GM18907 (cell line): ENCODE measurements at regions not wholly inside any gene's neighbourhood (a gene's known extent, or its start where the extent isn't known, plus 50 kb on each side); places are given as distances from the start of the nearest gene placed in this dataset.
A peak's percentile ranks its signal among the peaks of the same experiment; 100 is the strongest.
"Not testable (repeated sequence)": the region's sequence is repeated elsewhere in the genome, so short reads cannot be mapped to it uniquely, and the experiment has no call there.

Source experiments
- ATAC-seq: cut with Tn5 transposase; IDR thresholded peaks from one replicate; pipeline ENCODE4 v1.9.1; 2021; ENCODE audit warnings: mild to moderate bottlenecking, moderate library complexity; ENCODE audit not compliant: unreplicated experiment

DNA sequence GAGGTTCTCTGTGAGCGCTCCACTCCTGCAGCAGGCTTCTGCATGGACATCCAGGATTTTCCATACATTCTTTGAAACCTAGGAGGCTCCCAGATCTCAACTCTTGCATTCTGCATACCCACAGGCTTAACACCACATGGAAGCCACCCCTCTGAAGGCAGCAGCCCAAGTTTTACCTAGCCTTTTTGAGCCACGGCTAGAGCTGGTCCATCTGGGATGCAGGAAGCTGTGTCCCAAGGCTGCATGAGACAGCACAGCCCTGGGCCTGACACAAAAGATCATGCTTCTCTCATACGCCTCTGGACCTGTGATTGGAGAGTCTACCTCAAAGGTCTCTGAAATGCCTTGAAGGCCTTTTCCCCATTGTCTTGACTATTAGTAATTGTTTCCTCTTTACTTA, 53.6 kb upstream of the RPRM start:
- no peak for ATAC-seq

GRCh38 chr2:153533803-153534202, 55.2 kb upstream of the RPRM start:
- not testable (repeated sequence) for ATAC-seq

DNA sequence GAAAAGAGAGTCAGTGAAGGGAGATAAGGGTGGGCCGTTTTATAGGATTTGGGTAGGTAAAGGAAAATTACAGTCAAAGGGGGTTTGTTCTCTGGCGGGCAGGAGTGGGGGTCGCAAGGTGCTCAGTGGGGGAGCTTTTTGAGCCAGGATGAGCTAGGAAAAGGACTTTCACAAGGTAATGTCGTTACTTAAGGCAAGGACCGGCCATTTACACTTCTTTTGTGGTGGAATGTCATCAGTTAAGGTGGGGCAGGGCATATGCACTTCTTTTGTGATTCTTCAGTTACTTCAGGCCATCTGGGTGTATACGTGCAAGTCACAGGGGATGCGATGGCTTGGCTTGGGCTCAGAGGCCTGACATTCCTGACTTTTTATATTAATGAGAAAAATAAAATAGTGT, 56.0 kb upstream of the RPRM start:
- ATAC-seq, result not testable (repeated sequence)

DNA sequence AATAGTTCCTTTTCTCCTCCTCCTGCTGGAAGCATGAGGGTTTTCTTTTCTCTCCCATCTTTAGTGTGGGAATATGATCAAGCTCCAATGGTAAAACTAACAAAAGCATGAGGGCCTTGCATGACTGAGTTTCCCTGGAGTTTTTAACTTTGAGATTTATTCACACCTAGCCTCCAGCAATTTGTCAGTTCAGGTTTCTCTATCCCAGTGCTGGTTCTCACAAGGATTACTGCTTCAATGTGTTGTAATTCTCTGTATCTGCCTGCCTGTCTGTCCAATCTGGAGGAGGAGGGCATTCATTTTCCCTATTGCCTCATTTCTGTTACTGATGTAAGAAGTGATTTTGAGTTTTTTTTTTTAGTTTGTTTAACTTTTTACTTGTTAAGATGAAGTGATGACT, 57.6 kb upstream of the RPRM start:
- ATAC-seq, result no peak

GRCh38 chr2:153538102-153538501, 59.5 kb upstream of the RPRM start:
- ATAC-seq, result not testable (repeated sequence)

GRCh38 chr2:153543635-153544071, 65.1 kb upstream of the RPRM start:
- ATAC-seq, result peak; percentile 72

DNA sequence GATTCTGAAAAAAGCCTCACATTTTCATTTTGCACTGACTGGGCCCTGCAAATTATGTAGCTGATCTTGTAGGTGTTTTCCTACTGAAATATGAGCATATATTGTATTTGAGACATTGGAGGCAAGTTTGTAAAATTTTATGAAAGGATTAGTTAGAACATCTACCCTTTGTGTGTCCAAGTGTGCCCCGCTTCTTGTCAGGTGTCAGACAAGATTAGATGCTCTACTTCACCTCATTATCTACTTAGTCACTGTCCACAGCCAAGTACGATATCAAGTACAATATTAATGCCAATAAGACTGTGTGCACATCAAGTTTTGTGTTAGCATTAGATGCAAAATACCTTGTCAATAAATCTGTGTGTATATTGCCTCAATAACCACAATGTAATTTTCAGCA, 67.8 kb upstream of the RPRM start:
- ATAC-seq, result no peak

GRCh38 chr2:153548536-153548935, 70.0 kb upstream of the RPRM start:
- no peak for ATAC-seq

- ATAC-seq, result no peak
These were observed 73.1 kb upstream of the RPRM start for GRCh38 chr2:153551698-153552097.

- no peak for ATAC-seq
These were observed 78.6 kb upstream of the RPRM start for GRCh38 chr2:153557211-153557610.

DNA sequence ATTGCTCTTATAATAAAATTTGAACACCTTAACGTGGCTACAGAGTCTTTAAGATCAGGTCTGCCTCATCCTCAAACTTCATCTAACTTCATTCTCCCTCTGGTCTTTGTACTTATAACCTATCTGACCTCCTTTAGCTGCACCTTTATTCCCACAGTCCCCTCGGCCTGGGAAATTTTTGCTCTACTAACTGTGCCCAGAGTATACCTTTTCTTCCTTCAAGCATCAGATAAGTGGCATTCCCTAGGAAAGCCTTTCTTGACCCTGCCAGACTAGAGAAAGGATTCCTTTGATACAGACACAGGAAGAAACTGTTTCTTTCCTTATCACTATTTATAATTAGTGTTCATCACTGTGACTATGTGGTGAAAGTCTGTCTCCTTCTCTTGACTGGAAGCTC, 79.2 kb upstream of the RPRM start:
- ATAC-seq, result no peak

DNA sequence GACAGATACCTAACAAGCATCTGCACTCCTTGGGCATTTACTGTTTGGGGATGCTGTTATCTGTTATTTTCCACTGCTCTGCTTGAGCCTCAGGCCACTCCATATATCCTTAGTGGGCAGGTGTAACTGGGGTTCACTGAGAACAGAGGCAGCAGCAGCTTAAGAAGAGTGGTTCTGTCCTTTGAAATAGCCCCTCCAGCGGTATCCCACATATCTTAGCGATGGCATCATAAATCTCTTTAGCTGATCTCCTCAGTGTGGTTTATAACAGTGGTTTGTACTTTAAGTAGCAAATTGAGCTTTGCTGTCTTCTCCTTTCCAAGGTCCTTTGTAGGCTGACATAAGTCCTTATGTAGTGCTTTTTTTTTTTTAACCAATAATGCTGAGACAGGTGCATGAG, 79.7 kb upstream of the RPRM start:
- no peak for ATAC-seq

DNA sequence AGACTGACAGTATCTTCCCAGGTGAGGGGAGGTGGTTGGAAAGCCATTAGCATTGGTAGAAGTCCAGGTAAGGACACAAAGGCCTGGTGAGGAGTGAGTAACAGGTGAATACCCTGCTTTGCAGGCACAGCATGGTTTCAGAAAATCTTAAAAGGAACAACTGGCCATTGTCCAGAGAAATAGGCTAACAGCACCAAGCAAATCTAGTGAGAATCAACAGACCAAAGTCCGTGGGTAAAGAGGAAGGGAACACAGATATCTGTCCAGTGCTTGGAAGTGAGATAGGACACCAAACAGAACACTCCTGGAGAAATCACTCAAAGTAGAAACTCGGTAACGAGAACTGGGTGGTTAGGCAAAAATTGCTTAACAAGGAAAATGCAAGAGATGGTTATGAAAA, 88.8 kb upstream of the RPRM start:
- ATAC-seq, result no peak

DNA sequence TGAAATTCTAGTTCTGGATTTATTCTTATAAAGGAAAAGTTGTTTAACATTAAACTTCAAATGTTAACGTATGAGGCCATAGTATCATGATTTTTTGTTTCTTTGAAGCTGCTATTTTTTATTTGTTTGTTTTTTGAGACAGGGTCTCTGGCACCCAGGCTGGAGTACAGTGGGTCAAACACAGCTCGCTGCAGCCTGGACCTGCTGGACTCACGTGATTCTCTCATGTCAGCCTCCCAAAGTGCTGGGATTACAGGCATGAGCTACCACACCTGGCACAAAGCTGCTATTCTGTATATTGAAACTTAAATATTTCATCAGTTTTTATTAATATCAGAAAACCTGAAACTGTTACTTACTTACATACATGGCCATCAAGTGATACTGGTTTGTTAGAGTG, 89.5 kb upstream of the RPRM start:
- ATAC-seq, result no peak

GRCh38 chr2:153575171-153575853, 96.8 kb upstream of the RPRM start:
- no peak for ATAC-seq

DNA sequence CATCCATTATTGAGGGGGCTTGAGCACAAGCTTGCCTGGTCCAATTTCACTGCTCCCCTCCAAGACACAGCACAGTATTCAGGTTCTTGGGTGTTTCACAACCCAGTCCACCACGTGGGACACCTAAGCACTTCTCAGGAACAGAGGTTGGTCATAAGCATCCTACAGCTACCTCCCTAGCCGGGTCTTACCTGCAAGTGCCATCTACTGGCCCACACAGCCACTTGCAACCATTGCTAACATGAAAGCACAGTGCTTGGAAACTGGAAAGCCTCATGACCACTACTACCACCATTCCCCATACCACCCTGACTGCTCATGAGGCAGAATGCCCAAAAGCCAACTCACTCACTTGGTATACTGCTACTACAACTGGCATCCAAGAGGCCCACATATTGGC, 105.7 kb upstream of the RPRM start:
- ATAC-seq, result no peak

DNA sequence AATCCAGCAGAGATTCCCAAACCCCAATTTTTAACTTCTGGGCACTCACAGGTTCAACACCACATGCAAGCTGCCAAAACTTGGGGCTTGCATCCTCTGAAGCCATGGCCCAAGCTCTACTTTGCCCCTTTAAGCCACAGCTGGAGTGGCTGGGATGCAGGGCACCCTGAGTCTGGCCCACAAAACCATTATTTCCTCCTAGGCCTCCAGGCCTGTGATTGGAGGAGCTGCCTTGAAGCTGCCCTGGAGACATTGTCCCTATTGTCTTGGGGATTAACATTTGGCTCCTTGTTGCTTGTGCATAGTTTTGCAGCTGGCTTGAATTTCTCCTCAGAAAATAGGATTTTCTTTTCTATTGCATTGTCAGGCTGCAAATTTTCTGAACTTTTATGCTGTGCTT, 109.8 kb upstream of the RPRM start:
- no peak for ATAC-seq

DNA sequence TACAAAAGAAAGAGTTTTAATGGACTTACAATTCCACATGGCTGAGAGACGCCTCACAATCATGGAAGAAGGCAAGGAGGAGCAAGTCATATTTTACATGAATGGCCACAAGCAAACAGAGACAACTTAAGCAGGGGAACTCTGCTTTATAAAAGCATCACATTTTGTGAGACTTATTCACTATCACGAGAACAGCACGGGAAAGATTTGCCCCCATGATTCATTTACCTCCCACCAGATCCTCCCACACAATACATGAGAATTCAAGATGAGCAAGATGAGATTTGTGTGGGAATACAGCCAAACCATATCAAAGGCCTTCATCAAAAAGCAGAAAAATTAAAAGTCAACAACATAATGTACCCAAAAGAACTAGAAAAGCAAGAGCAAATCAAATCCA, 111.0 kb upstream of the RPRM start:
- ATAC-seq, result no peak

- not testable (repeated sequence) for ATAC-seq
These were observed 114.5 kb upstream of the RPRM start for GRCh38 chr2:153593086-153593485.

DNA sequence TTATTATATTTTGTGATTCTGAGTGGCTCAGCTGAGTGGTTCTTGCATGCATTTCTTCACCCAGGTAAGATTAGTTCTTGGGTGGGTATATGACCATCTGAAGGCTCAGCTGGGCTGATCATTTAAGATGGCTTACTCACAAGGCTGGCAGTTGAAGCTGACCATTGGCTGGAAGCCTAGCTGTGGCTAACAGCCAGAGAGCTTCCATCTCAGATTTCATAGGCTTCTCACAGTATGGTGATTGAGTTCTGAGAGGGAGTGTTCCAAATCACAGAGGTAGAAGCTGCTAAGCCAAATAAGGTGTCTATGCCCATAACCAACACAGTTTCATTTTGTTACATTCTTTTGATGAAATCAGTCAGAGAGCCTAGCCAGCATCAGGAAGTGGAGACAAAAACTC, 117.4 kb upstream of the RPRM start:
- no peak for ATAC-seq

DNA sequence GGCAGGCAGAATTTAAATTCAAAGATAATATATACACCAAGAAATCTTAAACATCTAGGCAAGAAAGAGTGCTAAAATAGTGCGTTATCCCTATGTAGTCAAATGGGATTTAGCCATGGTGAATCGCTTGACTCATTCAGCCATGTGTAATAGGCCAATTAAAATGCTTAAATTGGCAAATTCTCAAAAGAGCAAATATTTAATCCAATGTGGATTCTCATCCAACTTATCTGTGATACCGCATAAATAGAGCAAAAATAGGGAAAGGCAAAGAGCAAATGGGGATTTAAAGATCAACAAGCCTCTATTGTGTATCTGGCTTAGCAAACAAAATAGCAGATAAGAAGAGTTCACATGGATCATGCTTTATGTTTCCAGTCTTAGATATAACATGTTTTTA, 123.2 kb upstream of the RPRM start:
- ATAC-seq, result no peak

DNA sequence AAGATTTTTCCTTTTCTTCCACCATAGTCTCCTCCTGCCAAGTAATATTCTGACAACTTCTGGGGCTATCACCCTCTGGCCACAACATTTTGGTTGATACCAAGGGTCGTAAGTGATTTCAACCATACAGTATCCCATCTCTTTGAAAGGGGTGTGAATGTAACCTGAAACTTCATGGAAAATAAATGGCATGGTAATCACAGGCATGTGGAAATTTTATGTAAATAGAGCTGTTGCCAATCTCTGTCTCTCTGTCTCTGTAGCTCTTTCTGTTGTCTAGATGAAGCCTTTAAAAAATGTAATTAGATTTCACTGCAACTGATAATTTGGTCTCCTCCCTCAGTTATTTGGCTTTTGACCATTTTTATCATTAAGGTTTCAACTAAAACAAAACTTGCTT, 125.6 kb upstream of the RPRM start:
- no peak for ATAC-seq

GRCh38 chr2:153606623-153607022, 128.1 kb upstream of the RPRM start:
- no peak for ATAC-seq
